ENCODE measurements at regions not wholly inside any gene's neighbourhood (a gene's known extent, or its start where the extent isn't known, plus 50 kb on each side); places are given as distances from the start of the nearest gene placed in this dataset.

DNA sequence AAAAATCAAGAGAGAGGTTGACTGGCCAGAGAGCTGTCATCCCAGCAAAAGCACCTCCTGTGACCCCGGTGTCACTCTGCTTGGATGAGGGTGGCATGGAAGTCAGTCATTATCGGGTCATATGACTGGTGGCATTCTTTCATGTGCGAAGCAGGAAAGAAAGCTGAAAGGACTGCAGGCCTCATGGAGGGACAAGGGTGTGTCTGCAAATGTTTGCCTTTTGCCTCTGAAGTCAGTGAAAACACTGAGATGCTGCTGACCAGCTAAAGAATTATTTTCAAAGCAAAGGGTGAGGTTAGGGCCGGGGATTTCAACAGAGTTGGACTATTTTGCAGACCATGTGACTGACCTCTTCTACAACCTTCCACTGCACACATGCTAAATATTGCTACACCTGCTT, 298.3 kb downstream of the CSNK1G3 start:
- Histone ChIP-seq H3K27ac (no peak overlapping the region), H3K36me3 (no peaks in the 10 kb centered on the region), H3K4me3 (no peak overlapping the region), H3K4me1 (peaks cover 0 to 35% (median 14%) of the 10 kb centered on the region in 6 donors), H3K27me3 (replicated peaks in 1 of 7) (no peaks in the 10 kb centered on the region), H3K9me3 (no peaks in the 10 kb centered on the region)
- WGBS, 5 donors, result 64 to 67% (median 65%) methylated on average over 4 of the region's 4 CpGs
- intact Hi-C loops (cut with DNase I; ENCODE audit: low total_unique reads), result no loop called here
- DNase-seq, result no peak
- no peak for TF ChIP-seq POLR2AphosphoS5 (IDR thresholded peaks at IDR 0.05)

GRCh38 chr5:123809594-123810221, 297.7 kb downstream of the CSNK1G3 start:
- Histone ChIP-seq H3K36me3 (no peaks in the 10 kb centered on the region), H3K27me3 (replicated peaks in 1 of 7) (no peaks in the 10 kb centered on the region), H3K4me1 (peaks cover 0 to 35% (median 14%) of the 10 kb centered on the region in 6 donors), H3K4me3 (no peak overlapping the region), H3K9me3 (no peaks in the 10 kb centered on the region), H3K27ac (no peak overlapping the region)
- intact Hi-C loops (cut with DNase I; ENCODE audit: low total_unique reads), result no loop called here
- TF ChIP-seq POLR2A (IDR thresholded peaks at IDR 0.05), result no peak
- TF ChIP-seq CTCF (IDR thresholded peaks at IDR 0.05 in 8 of 11, conservative IDR thresholded peaks at IDR 0.05 in 3 of 11), result no peak
- TF ChIP-seq POLR2AphosphoS5 (IDR thresholded peaks at IDR 0.05), result no peak
- no peak for DNase-seq
- WGBS, 5 donors, result 40 to 44% (median 41%) methylated on average over 7 of the region's 7 CpGs

DNA sequence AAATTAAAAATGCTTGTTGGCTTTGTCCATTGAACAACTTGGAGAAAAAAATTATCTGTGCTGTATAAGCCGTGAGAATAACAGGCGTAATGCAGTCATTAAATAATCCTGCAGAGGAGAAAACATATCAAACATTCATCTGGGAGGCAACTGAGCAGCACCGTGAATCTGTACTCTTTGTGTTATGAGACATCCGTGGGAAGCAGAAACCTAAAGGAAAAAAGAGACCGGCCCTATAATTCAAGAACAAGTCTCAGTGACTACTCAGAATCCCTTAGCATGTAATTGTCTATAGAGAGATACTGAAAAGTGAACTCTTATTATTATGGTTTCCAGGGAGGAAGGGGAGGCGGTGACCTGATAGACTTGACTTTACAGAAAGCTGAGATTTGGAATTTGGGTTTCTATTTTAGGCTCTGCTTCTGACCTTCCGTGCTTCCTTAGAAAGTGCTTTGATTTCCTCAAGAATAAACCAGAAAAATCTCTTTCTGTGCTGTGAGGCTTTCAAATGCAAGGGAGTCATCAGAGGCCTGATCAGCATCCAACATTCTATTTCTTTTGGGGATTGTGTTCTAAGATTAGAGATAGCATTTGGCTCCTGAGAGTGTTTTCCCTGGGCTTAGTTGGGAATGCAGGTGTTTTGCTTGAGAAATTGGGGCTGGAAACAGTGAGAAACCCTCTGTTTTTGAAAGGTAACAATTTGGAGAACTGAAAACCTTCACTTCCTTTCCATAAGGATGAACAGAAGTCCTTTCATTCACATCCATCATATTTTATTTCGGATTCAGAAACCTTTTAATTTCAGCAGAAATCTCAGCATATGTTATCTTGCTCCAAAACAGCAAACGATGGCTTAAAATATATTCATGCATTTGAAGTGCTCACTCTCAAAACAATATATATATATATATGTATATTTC, 296.7 kb downstream of the CSNK1G3 start:
- H3K4me3 ChIP-seq, result no peak overlapping the region
- H3K27ac ChIP-seq, result no peak overlapping the region
- H3K27me3 ChIP-seq (replicated peaks in 1 of 7), result no peaks in the 10 kb centered on the region
- 76 to 84% (median 80%) methylated on average over 9 of the region's 9 CpGs for WGBS, 5 donors
- no peaks in the 10 kb centered on the region for H3K9me3 ChIP-seq
- no peaks in the 10 kb centered on the region for H3K36me3 ChIP-seq
- peaks cover 0 to 35% (median 14%) of the 10 kb centered on the region in 6 donors for H3K4me1 ChIP-seq
- no peak for TF ChIP-seq POLR2AphosphoS5 (IDR thresholded peaks at IDR 0.05)
- no peak for TF ChIP-seq CTCF (IDR thresholded peaks at IDR 0.05 in 8 of 11, conservative IDR thresholded peaks at IDR 0.05 in 3 of 11)
- TF ChIP-seq POLR2A (IDR thresholded peaks at IDR 0.05), result no peak
- intact Hi-C loops (cut with DNase I; ENCODE audit: low total_unique reads), result no loop called here
- no peak for DNase-seq

- DNase-seq, result no peak
- Histone ChIP-seq H3K27me3 (replicated peaks in 1 of 7) (no peaks in the 10 kb centered on the region), H3K4me3 (no peak overlapping the region), H3K27ac (no peak overlapping the region), H3K9me3 (no peaks in the 10 kb centered on the region), H3K36me3 (no peaks in the 10 kb centered on the region), H3K4me1 (peaks cover 0 to 35% (median 14%) of the 10 kb centered on the region in 6 donors)
- TF ChIP-seq POLR2A (IDR thresholded peaks at IDR 0.05) (no peak), POLR2AphosphoS5 (IDR thresholded peaks at IDR 0.05) (no peak), CTCF (IDR thresholded peaks at IDR 0.05 in 8 of 11, conservative IDR thresholded peaks at IDR 0.05 in 3 of 11) (no peak)
- intact Hi-C loops (cut with DNase I; ENCODE audit: low total_unique reads), result no loop called here
- 79 to 81% (median 80%) methylated on average over 5 of the region's 5 CpGs for WGBS, 5 donors
Measured at GRCh38 chr5:123807177-123807945, 295.4 kb downstream of the CSNK1G3 start.

Measured in spleen (tissue), 11 donors.